Neural progenitor cell (in vitro differentiated cells): ENCODE measurements at regions not wholly inside any gene's neighbourhood (a gene's known extent, or its start where the extent isn't known, plus 50 kb on each side); places are given as distances from the start of the nearest gene placed in this dataset.

Source experiments
- CTCF ChIP-seq: fragments of 200-600 bp; sonication (generic); IDR thresholded peaks from 2 replicates; pipeline ENCODE4 v1.5.1; 2017; ENCODE audit warnings: antibody characterized with exemption, mild to moderate bottlenecking
- EZH2 ChIP-seq: fragments of 200-600 bp; sonication (generic); IDR thresholded peaks from 2 replicates; pipeline ENCODE4 v1.6.1; 2017; ENCODE audit warnings: antibody characterized with exemption, mild to moderate bottlenecking, moderate library complexity
- EZH2phosphoT487 ChIP-seq: fragments of 200-600 bp; sonication (generic); IDR thresholded peaks from 2 replicates; pipeline ENCODE4 v1.6.1; 2017; ENCODE audit warnings: antibody characterized with exemption

GRCh38 chr15:62512904-62513303 is 347.8 kb upstream of the C2CD4B start:
- TF ChIP-seq CTCF (no peak), EZH2 (no peak), EZH2phosphoT487 (no peak)
